ENCODE measurements at regions not wholly inside any gene's neighbourhood (a gene's known extent, or its start where the extent isn't known, plus 50 kb on each side); places are given as distances from the start of the nearest gene placed in this dataset.

DNA sequence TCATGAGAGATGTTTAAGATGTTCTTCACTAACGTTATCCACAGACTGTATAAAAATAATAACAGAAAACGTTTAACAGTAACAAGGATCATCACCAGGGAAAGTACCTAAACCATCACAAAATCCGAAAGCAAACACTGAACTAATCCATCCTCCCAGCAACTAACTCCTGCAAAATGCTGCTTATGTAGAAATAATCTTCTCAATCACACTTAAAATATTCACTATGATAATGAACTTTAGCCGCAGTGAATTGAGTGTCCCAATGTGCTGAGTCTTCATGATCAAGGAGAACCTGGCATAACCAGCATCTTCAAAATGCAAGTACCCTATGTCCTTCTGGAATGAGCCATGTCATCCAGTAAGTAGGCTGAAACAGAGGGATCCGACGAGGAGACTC is 166.1 kb downstream of the LTN1 start:
- DNase-seq: no peak

GRCh38 chr21:28826021-28826420 is 166.7 kb downstream of the LTN1 start:
- DNase-seq: no peak

DNA sequence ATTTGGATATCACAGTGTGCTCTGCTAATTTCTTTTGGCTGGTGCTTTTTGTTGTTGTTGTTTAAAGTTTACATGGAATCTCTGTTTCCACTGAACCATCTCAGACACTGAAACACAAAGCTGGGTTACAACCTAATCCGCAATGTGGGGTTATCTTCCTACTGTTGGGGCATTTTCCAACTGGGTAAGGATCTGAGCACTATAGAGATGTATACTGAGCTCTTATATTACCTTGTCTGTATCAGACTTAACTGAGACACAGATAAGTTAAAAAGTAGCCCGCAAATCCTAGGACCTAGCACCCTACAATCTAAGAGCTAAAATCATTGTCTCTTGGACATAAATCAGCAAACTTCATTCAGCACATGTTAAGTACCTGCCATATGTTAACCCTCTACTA is 169.2 kb downstream of the LTN1 start:
- no peak for DNase-seq

GRCh38 chr21:28822486-28823335 is 170.0 kb downstream of the LTN1 start:
- no peak for DNase-seq

DNA sequence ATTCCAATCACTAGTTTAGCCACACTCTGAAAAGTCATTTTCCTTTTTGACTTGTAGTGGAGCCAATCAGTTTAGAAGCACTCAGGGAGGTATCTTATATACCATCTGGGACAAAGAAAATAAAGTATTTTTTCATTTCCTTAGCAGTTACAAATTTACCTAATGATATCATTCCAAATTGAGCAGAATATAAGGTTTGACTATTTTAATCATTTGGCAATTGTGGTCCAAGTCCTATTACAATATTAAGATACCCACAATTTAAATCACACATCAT is 170.6 kb downstream of the LTN1 start:
- DNase-seq: no peak

DNA sequence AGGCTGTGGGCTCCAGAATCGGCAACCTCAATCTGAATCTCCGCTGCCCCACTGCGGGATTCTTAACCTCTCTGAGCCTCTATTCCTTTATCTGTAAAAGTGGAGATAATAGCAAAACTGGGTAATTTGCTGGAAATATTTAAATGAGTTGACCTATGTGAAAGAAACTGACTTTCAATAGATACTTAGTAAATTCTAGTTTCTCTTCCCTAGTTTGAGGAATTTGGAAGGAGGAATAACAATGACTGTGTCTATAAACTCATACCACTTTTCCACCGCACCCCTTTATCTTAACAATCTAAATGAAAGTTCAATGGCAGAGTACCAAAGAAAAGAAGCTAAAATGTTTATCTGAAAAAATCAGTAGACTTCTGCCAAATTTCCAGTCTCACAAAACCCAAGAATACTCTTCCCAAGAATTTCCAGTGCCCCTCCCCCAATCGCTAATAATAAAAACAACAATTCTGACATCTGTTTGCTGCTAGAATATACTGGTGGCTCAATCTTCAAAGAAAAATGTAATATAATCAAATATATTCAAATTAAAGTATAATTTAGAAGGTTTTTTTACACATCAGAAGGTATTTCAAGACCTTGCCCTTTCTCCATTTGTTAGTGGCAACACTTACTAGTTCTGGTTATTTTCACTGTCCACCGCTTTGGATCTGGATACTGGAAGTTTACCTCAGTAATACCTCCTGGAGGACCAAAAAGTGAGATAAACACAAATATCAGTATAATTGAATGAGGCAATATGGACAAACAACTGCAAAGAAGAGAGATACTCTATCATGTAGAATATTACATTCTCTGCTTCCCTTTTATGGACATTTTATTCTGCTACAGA is 171.2 kb downstream of the LTN1 start:
- DNase-seq: no peak

DNA sequence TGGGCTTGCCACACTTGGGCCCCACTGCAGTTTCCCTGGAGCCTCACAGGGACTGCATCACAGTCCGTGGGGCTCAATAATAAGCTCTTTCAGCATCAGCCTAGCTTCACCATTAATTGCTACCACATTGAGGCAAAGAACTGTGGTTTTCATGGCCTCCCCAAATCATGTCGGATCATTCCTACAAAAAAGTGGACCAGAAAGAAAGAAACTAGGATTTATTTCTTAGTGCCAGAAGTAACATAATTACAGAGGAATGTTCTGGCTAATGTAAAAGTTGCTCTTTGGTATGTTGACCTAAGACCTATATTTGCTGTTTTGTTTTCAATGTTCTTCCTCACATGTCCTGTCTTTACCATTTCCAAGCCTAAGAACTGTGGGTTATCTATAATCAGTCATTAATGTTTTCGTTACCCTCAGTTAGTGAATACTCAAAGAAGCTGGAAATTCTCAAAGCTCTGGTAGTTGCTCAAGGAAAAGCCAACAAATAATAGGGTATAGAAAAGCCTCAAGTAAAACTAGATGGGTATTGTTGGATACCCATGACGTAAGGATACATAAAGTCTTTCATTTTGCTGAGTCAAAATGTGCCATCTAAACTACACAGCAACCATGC is 173.9 kb downstream of the LTN1 start:
- no peak for DNase-seq

DNA sequence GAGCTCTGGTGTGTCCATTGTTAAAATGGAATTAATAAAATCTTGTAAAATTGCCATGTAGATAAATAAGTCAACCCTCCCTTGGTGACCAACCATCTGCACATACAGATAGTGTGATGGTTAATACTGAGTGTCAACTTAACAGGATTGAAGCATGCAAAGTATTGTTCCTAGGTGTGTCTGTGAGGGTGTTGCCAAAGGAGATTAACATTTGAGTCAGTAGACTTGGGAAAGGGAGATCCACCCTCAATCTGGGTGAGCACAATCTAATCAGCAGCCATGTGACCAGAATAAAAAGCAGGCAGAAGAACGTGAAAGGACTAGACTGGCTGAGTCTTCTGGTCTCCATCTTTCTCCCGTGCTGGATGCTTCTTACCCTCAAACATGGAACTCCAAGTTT is 174.8 kb downstream of the LTN1 start:
- no peak for DNase-seq

DNA sequence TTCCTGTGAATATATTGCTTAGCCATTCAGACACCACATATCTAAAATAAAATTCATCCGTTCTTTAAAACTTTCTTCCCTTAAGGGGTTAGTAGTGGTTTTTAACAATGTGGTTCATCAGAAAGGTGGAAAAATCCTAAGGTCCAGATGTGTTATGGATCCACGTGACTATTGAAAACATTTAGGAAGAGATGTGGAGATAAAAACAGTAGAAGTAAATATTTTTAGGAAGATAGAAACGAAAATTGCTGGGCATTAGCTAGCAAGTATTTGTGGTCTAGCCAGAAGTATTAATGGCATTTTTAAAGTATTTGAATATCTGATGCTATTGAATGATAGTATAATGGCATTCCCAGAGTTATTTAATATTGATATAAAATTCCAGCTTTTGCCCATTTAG is 180.8 kb downstream of the LTN1 start:
- DNase-seq: no peak

GRCh38 chr21:28810826-28811524 is 181.7 kb downstream of the LTN1 start:
- DNase-seq: no peak

GRCh38 chr21:28805885-28806284 is 186.8 kb downstream of the LTN1 start:
- DNase-seq: no peak

DNA sequence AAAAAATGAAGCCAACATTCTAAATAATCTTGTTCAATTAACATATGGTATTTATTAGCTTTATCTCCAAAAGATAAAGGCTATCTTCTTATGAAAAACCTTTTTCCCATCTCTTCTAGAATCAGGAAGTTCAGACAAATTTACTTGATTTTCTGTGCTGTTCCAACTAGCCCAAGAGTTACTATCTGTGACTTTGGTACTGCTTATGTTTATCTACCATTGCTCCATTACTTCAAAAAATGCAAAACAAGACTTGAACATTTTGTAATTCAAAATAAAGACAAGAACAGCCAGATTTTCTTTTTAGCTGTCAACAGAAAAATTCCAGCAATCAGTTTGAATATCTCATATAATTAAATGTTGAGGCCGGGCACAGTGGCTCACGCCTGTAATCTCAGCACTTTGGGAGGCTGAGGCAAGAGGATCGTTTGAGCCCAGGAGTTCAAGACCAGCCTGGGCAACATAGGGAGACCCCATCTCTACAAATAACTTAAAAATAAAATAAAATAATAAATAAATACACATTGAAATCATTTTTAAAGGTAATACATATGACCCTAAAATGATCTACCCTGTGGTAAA is 188.5 kb downstream of the LTN1 start:
- no peak for DNase-seq

GRCh38 chr21:28801906-28802305 is 190.8 kb downstream of the LTN1 start:
- no peak for DNase-seq

DNA sequence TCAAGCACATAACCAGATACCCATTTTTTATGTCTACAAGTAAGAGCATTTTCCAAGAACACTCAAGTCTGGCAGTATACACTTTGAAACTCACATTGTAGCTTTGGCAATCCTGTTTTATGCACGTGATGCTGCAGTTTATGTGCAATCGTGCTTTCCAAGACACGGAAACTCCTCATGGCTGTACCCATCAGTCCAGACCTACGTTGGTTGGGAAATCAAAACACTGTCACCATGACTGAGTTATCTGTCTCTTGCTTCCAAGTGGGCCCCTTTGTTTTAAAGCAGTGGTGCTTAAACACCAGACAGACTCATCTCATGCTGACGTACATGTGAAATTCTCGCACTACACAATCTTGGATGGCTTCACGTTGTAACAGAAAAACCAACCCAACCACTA is 192.8 kb downstream of the LTN1 start:
- DNase-seq: no peak

DNA sequence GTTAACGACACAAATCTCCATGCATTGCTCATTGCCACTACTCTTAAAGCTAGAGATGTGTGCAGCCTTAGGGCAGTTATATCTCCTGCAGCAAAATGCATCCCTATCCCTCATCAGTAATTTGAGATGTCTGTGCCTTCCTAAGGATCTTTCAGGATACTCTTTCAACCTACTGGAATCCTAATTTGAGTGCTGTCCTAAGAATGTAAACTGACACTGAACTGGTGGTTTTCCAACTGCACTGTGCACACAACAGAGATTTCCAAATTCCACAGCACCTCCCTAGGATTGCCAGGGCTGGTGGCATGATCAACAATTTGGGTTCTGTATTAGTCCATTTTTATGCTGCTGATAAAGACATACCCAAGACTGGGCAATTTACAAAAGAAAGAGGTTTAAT is 193.9 kb downstream of the LTN1 start:
- no peak for DNase-seq

DNA sequence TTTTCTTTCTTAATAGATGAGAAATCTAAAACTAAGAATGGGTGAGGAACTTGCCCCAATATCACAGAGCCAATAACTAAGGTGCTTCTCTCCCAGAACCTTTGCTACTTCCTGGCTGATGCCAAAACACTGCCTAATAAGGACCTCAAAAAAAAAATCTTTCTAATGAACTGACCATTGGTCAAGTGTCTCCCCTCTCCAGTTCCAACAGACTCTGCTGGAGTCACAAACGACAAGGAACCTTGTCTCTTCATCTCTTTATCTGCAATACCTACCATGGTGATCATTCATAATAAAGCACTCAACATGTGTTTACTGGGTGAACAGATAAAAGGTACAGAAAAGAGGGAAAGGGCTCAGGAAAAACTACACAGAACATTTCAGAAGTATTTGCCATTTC is 197.4 kb downstream of the LTN1 start:
- no peak for DNase-seq

DNA sequence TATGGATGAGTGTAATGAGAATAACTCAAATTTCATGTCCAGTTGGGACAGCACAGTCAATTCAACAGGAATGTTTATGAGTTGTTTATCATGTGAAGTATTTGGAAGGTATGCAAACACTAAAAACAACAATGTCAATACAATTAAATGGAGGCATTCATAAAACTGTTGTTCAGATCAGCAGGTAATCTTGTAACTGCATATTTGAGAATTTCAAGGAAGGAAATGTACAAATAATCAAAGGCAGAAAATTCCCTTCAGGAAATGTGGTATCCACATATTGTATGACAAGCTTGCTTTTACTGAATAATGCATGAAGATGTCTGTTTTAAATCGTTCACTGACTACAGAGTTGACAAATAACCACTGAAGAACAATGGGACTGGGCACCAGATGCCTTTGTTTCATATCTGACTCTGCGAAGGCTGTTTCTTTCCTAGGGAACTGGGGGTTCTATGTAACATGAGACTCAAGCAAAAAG is 198.3 kb downstream of the LTN1 start:
- DNase-seq: no peak

- DNase-seq: no peak
Observed at GRCh38 chr21:28793043-28793442, 199.6 kb downstream of the LTN1 start.

DNA sequence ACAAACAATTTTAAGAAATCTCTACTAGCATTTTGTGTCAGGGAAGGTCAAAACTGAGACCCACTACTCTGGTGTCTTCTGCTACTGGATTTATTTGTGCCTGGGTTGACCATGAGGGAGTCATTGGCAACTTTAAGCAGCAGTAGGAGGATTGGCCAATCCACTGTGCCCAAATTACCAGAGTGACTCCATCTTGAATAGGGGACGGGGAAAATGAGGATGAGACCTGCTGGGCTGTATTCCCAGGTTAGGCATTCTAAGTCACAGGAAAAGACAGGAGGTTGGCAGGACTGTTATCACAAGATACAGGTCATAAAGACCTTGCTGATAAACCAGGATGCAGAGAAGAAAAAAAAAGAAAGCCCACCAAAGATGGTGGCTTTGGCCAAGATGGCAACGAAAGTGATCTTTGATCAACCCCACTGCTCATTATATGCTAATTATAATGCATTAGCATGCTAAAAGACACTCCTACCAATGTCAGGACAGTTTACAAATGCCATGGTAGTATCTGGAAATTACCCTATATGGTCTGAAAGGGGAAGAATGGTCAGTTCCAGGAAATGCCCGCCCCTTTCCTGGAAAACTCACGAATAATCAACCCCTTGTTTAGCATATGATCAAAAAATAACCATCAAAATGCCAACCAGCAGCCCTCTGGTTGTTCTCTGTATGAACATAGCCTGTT is 200.9 kb downstream of the LTN1 start:
- DNase-seq: no peak

- no peak for DNase-seq
Observed at GRCh38 chr21:28790335-28790734, 202.3 kb downstream of the LTN1 start.

DNA sequence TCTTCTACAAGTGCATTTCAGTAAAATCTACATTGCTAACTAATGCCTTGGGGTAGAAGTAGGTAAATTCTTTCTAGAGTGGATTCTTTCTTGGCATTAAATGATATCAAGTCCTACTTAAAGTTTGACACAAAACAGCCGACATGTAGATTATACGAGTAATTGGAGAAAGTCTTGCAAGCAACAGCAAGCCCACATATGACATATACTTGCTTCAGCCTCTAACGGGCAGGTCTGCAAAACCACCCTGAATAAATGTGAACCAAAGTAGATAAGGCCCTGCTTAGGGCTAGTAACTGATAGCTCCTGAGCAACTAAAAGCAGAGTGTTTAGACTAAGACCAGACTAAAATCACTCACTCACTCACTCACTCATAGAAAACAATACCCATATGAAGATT is 203.2 kb downstream of the LTN1 start:
- DNase-seq: no peak

DNA sequence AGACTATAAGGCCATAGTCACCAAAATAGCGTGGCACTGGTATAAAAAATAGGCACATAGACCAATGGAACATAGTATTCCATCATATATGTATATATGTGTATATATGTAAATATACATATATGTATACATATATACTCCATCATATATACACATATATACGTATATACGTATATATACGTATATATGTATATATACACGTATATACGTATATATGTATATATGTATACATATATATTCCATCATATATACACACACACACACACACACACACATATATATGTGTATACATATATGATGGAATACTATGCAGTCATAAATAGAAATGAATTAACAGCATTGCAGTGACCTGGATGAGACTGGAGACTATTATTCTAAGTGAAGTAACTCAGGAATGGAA is 204.6 kb downstream of the LTN1 start:
- no peak for DNase-seq
